ENCODE measurements at regions not wholly inside any gene's neighbourhood (a gene's known extent, or its start where the extent isn't known, plus 50 kb on each side); places are given as distances from the start of the nearest gene placed in this dataset.

GRCh38 chr17:65398040-65398787 is 163.2 kb downstream of the AXIN2 start:
- ATAC-seq (no peak), DNase-seq (no peak)
- Histone ChIP-seq H3K4me1 (no peaks in the 10 kb centered on the region), H3K27ac (no peak overlapping the region), H3K27me3 (no peaks in the 10 kb centered on the region), H3K4me3 (no peak overlapping the region), H3K9me3 (no peaks in the 10 kb centered on the region), H3K36me3 (no peaks in the 10 kb centered on the region)
- TF ChIP-seq CTCF (IDR thresholded peaks at IDR 0.05) = no peak
- intact Hi-C loops (cut with DNase I) = no loop called here

GRCh38 chr17:65395924-65396323 is 165.5 kb downstream of the AXIN2 start:
- Histone ChIP-seq H3K9me3 (no peaks in the 10 kb centered on the region), H3K27ac (no peak overlapping the region), H3K4me1 (no peaks in the 10 kb centered on the region), H3K4me3 (no peak overlapping the region), H3K36me3 (no peaks in the 10 kb centered on the region), H3K27me3 (no peaks in the 10 kb centered on the region)
- DNase-seq (no peak), ATAC-seq (no peak)
- intact Hi-C loops (cut with DNase I) = no loop called here
- TF ChIP-seq CTCF (IDR thresholded peaks at IDR 0.05) = no peak

- no peak for TF ChIP-seq CTCF (IDR thresholded peaks at IDR 0.05)
- Histone ChIP-seq H3K9me3 (no peaks in the 10 kb centered on the region), H3K27ac (no peak overlapping the region), H3K4me3 (no peak overlapping the region), H3K27me3 (no peaks in the 10 kb centered on the region), H3K4me1 (no peaks in the 10 kb centered on the region), H3K36me3 (no peaks in the 10 kb centered on the region)
- intact Hi-C loops (cut with DNase I) = no loop called here
- no peak for ATAC-seq
- no peak for DNase-seq
These were observed 166.5 kb downstream of the AXIN2 start for GRCh38 chr17:65394811-65395472.

GRCh38 chr17:65393514-65393913 is 167.9 kb downstream of the AXIN2 start:
- intact Hi-C loops (cut with DNase I) = no loop called here
- Histone ChIP-seq H3K4me1 (no peaks in the 10 kb centered on the region), H3K36me3 (no peaks in the 10 kb centered on the region), H3K4me3 (no peak overlapping the region), H3K27ac (no peak overlapping the region), H3K9me3 (no peaks in the 10 kb centered on the region), H3K27me3 (no peaks in the 10 kb centered on the region)
- ATAC-seq (no peak), DNase-seq (no peak)
- no peak for TF ChIP-seq CTCF (IDR thresholded peaks at IDR 0.05)

DNA sequence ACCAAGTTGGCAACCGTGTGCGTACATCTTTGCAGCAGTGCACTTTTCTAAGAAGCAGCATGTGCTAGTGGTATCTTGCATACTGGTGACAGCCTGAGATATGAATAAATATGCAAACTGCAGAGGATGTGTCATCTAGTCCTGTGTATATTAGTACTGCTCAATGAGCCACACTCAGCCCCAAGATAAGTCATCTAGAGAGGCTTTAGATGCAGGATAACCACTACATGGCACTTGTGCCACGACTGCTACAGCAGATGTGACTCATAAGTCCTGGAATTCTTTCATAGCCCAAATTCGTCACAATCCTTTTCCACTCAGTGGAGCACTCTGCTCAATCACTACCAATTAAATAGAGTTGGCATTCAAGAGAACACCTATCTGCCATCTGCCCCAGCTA is 171.5 kb downstream of the AXIN2 start:
- no peak for DNase-seq
- H3K4me1 ChIP-seq = no peaks in the 10 kb centered on the region
- intact Hi-C loops (cut with DNase I) = no loop called here
- no peaks in the 10 kb centered on the region for H3K36me3 ChIP-seq
- peak; percentile 58 for ATAC-seq
- H3K4me3 ChIP-seq = no peak overlapping the region
- no peaks in the 10 kb centered on the region for H3K9me3 ChIP-seq
- no peak for TF ChIP-seq CTCF (IDR thresholded peaks at IDR 0.05)
- H3K27me3 ChIP-seq = no peaks in the 10 kb centered on the region
- no peak overlapping the region for H3K27ac ChIP-seq
